ENCODE measurements at regions not wholly inside any gene's neighbourhood (a gene's known extent, or its start where the extent isn't known, plus 50 kb on each side); places are given as distances from the start of the nearest gene placed in this dataset.

DNA sequence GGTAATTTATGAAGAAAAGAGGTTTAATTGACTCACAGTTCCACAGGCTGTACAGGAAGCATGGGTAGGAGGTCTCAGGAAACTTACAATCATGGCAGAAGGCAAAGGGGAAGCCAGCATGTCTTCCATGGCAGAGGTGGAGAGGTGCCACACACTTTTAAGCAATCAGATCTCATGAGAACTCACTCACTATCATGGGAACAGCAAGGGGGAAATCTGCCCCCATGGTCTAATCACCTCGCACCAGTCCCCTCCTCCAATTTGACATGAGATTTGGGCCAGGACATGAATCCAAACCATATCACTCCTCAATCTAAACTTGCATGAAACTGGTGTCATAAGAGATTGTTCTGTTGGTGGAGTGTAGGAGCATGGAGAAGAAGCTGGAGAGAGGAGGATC lies 51.6 kb upstream of the CCN6 start:
- DNase-seq = no peak
- ATAC-seq (ENCODE audit: poor library complexity) = no peak

More for the DNA sequence above, 51.6 kb upstream of the CCN6 start:
- intact Hi-C loops (cut with DNase I) = no loop called here

All from Right ventricle myocardium superior (tissue), 1 donor.